K562 (cell line): ENCODE measurements at regions not wholly inside any gene's neighbourhood (a gene's known extent, or its start where the extent isn't known, plus 50 kb on each side); places are given as distances from the start of the nearest gene placed in this dataset.

Experiments
- ATAC-seq: fragments of 200-7000 bp; cut with Tn5 transposase; 3 replicates; pipeline ENCODE4 v1.9.1; 2020; ENCODE audit warnings: moderate library complexity
- BruUV-seq: library from RNA; stranded (reverse); fragments of 400-500 nt; replicated peaks from 2 replicates; lab custom pipeline; 2021; lab: Mats Ljungman, UMichigan
- CTCF ChIA-PET: fragments of 300-600 bp; formaldehyde crosslinking; extraction: SDS; loops from one replicate; lab custom pipeline; 2021; ENCODE audit warnings: low intra/inter-chr PET ratio; lab: Yijun Ruan, JAX
- POLR2A ChIA-PET: fragments of 300-600, 350-650 bp; sonication (Branson Sonifier 250); formaldehyde crosslinking; extraction: SDS; loops from one replicate; lab custom pipeline; 2021; ENCODE audit warnings: antibody characterized with exemption, inconsistent platforms; lab: Yijun Ruan, JAX
- DNase-seq, 4 experiments: peaks; one replicate each; pipeline versions ENCODE4 v3.0.0 to v3.0.0-alpha.2; 2011 to 2018; ENCODE audit warnings: low spot score in 3 of 4, mixed read lengths in 3 of 4; ENCODE audit errors: extremely low read depth in 1 of 4
- FAIRE-seq: peaks from 2 replicates; lab custom pipeline; 2011; peaks lifted over from hg19 to GRCh38; lab: Jason Lieb, UNC
- H2AFZ ChIP-seq: 2 replicates; pipeline ENCODE4 v1.6.0; 2011; ENCODE audit warnings: low read depth, low read length, control low read depth, inconsistent platforms
- H3K27ac ChIP-seq: fragments of 200-600 bp; 3 replicates; pipeline ENCODE4 v1.8.0; 2011; ENCODE audit warnings: low read depth, mild to moderate bottlenecking, control low read depth, inconsistent platforms, low read length, moderate library complexity, mixed read lengths; ENCODE audit errors: extremely low read depth
- H3K27me3 ChIP-seq, 2 experiments: fragments of 300-600 bp in 1 of 2; 2 replicates in 1 of 2; 3 replicates in 1 of 2; pipeline versions ENCODE4 v1.6.0 to v1.8.0; 2011; ENCODE audit warnings: inconsistent platforms in 2 of 2, low read length in 2 of 2, mild to moderate bottlenecking in 1 of 2, mixed read lengths in 1 of 2, moderate library complexity in 1 of 2; ENCODE audit not compliant: control insufficient read depth in 2 of 2, insufficient read depth in 2 of 2
- H3K36me3 ChIP-seq: fragments of 300-600 bp; 3 replicates; pipeline ENCODE4 v1.8.0; 2011; ENCODE audit warnings: mild to moderate bottlenecking, low read length, inconsistent platforms; ENCODE audit not compliant: control insufficient read depth, insufficient read depth
- H3K4me1 ChIP-seq, 2 experiments: fragments of 200-600 bp in 1 of 2; replicated peaks in 1 of 2; 2 replicates in 1 of 2; 3 replicates in 1 of 2; pipeline versions ENCODE4 v1.5.1 to v1.8.0; 2011; ENCODE audit warnings: inconsistent platforms in 2 of 2, low read length in 2 of 2, mild to moderate bottlenecking in 1 of 2, mixed read lengths in 1 of 2, moderate library complexity in 1 of 2; ENCODE audit not compliant: control insufficient read depth in 2 of 2, insufficient read depth in 2 of 2
- H3K4me2 ChIP-seq: 2 replicates; pipeline ENCODE4 v1.6.1; 2011; ENCODE audit warnings: low read length, control low read depth, inconsistent platforms, mixed read lengths; ENCODE audit not compliant: insufficient read depth
- H3K4me3 ChIP-seq: fragments of 200-600 bp; sonication (generic), shearing (Covaris generic); 2 replicates; pipeline ENCODE4 v1.5.1; 2016; ENCODE audit warnings: control low read depth, inconsistent platforms
- H3K79me2 ChIP-seq: fragments of 200-600 bp; 3 replicates; pipeline ENCODE4 v1.8.0; 2011; ENCODE audit warnings: low read length, inconsistent platforms; ENCODE audit not compliant: control insufficient read depth, insufficient read depth
- H3K9ac ChIP-seq, 2 experiments: 2 replicates each; pipeline versions ENCODE4 v1.6.0 to v1.6.1; 2011; ENCODE audit warnings: low read depth in 2 of 2, low read length in 2 of 2, control low read depth in 1 of 2, inconsistent platforms in 1 of 2, mild to moderate bottlenecking in 1 of 2, mixed read lengths in 1 of 2; ENCODE audit not compliant: insufficient read depth in 1 of 2
- H3K9me1 ChIP-seq: one replicate; pipeline ENCODE4 v1.6.0; 2011; ENCODE audit warnings: inconsistent platforms, mild to moderate bottlenecking, low read length, moderate library complexity; ENCODE audit not compliant: control insufficient read depth, insufficient read depth
- H3K9me3 ChIP-seq: replicated peaks from 2 replicates; pipeline ENCODE4 v1.5.1; 2011; ENCODE audit warnings: low read depth, low read length, inconsistent platforms; ENCODE audit not compliant: control insufficient read depth, insufficient read depth
- H4K20me1 ChIP-seq: replicated peaks from 2 replicates; pipeline ENCODE4 v1.6.1; 2011; ENCODE audit warnings: low read length, inconsistent platforms, mixed read lengths; ENCODE audit not compliant: control insufficient read depth, insufficient read depth
- CBFA2T2 ChIP-seq: fragments of 450-650 bp; conservative IDR thresholded peaks from 2 replicates; pipeline ENCODE4 v1.6.1; 2017; ENCODE audit warnings: mild to moderate bottlenecking
- CEBPB ChIP-seq: fragments of 450-650 bp; IDR thresholded peaks from 2 replicates; pipeline ENCODE4 v1.6.1; 2016; ENCODE audit warnings: missing genetic modification characterization, missing compliant biosample characterization
- E2F6 ChIP-seq, 2 experiments: IDR thresholded peaks; 2 replicates each; pipeline ENCODE4 v1.6.1; 2011; ENCODE audit warnings: borderline replicate concordance in 1 of 2, control low read depth in 1 of 2, low read depth in 1 of 2, low read length in 1 of 2, mild to moderate bottlenecking in 1 of 2, mixed read lengths in 1 of 2, moderate library complexity in 1 of 2; ENCODE audit not compliant: insufficient read depth in 1 of 2, insufficient read length in 1 of 2, poor library complexity in 1 of 2, severe bottlenecking in 1 of 2; ENCODE audit errors: extremely low read depth in 1 of 2
- HDAC2 ChIP-seq: fragments of 450-650 bp; IDR thresholded peaks from 2 replicates; pipeline ENCODE4 v1.6.1; 2016; ENCODE audit warnings: mild to moderate bottlenecking
- KLF1 ChIP-seq: fragments of 450-650 bp; IDR thresholded peaks from 2 replicates; pipeline ENCODE4 v1.6.1; 2016; ENCODE audit warnings: missing genetic modification characterization, missing compliant biosample characterization
- L3MBTL2 ChIP-seq: fragments of 450-650 bp; IDR thresholded peaks from 2 replicates; pipeline ENCODE4 v1.6.1; 2016; ENCODE audit warnings: mild to moderate bottlenecking, moderate library complexity
- MEF2A ChIP-seq: IDR thresholded peaks from 2 replicates; pipeline ENCODE4 v1.6.1; 2011; ENCODE audit warnings: low read depth, mild to moderate bottlenecking, low read length, moderate library complexity; ENCODE audit not compliant: control insufficient read depth
- NFE2L1 ChIP-seq: fragments of 450-650 bp; IDR thresholded peaks from 2 replicates; pipeline ENCODE4 v1.6.1; 2016; ENCODE audit warnings: missing genetic modification characterization, low read depth, mild to moderate bottlenecking, missing compliant biosample characterization, moderate library complexity, borderline replicate concordance
- NFRKB ChIP-seq: fragments of 450-650 bp; IDR thresholded peaks from 2 replicates; pipeline ENCODE4 v1.6.1; 2016; ENCODE audit warnings: low read depth
- NKRF ChIP-seq: fragments of 450-650 bp; IDR thresholded peaks from 2 replicates; pipeline ENCODE4 v1.6.1; 2016; ENCODE audit warnings: borderline replicate concordance
- NR2C1 ChIP-seq, 2 experiments: fragments of 450-650 bp; IDR thresholded peaks; 2 replicates each; pipeline ENCODE4 v1.6.1; 2017; ENCODE audit warnings: mild to moderate bottlenecking in 2 of 2, antibody characterized with exemption in 1 of 2, inconsistent platforms in 1 of 2, missing compliant biosample characterization in 1 of 2, missing genetic modification characterization in 1 of 2
- SRSF3 ChIP-seq: fragments of 200-400 bp; formaldehyde crosslinking; IDR thresholded peaks from 2 replicates; pipeline ENCODE4 v1.6.1; 2016; ENCODE audit warnings: mild to moderate bottlenecking, low read length, moderate library complexity; ENCODE audit not compliant: insufficient read depth
- VEZF1 ChIP-seq: fragments of 200-800 bp; sonication (Bioruptor generic); IDR thresholded peaks from 2 replicates; pipeline ENCODE4 v1.6.1; 2017; ENCODE audit warnings: missing genetic modification characterization, missing compliant biosample characterization
- ZFP30 ChIP-seq: fragments of 250-450 bp; sonication (Bioruptor Pico); IDR thresholded peaks from 2 replicates; pipeline ENCODE4 v1.8.0; 2022; ENCODE audit warnings: moderate library complexity, mild to moderate bottlenecking, inconsistent platforms, borderline replicate concordance
- WGBS: fragments of 100-300 bp; shearing (Covaris generic); methylation state at CpG from one replicate; pipeline ENCODE4 v1.1.6; 2016; ENCODE audit warnings: low coverage, mixed read lengths; ENCODE audit not compliant: insufficient coverage; ENCODE audit errors: missing lambda C conversion rate; 5-methylcytosine and 5-hydroxymethylcytosine counted together
- in situ Hi-C: fragments of 300-500 bp; cut with MboI; formaldehyde crosslinking; loops from 4 replicates; pipeline ENCODE4 v1.15.0; 2018; ENCODE audit warnings: inconsistent platforms, mixed read lengths
- intact Hi-C: fragments of 100-400 bp; cut with micrococcal nuclease; formaldehyde crosslinking; loops from 2 replicates; pipeline ENCODE4 v1.14.2; 2022

GRCh38 chr12:126064028-126064427, 998.8 kb downstream of the AACS start:
- Histone ChIP-seq H3K4me1 (no peaks in the 10 kb centered on the region), H3K27me3 (no peaks in the 10 kb centered on the region), H3K4me2 (no peak overlapping the region), H3K4me3 (no peak overlapping the region), H3K27ac (no peak overlapping the region), H4K20me1 (no peaks in the 10 kb centered on the region), H3K9me1 (no peaks in the 10 kb centered on the region), H2AFZ (no peak overlapping the region), H3K9me3 (no peaks in the 10 kb centered on the region)
- CTCF ChIA-PET, result no interaction called here
- FAIRE-seq, result no peak
- intact Hi-C loops, result loop anchor here (5.0 kb wide), 1 partner anchor 532 kb away; no protein-coding TSS in a partner anchor
- in situ Hi-C loops, result loop anchor here (25.0 kb wide), 1 partner anchor 1323 kb away; no protein-coding TSS in a partner anchor
- no peak for ATAC-seq
- no peak for TF ChIP-seq SRSF3
- TF ChIP-seq E2F6 (IDR thresholded peaks at IDR 0.05; ENCODE audit: borderline replicate concordance in 1 of 2, extremely low read depth in 1 of 2, insufficient read depth in 1 of 2, insufficient read length in 1 of 2, low read depth in 1 of 2, low read length in 1 of 2, poor library complexity in 1 of 2, severe bottlenecking in 1 of 2), result no peak
- no peak for TF ChIP-seq VEZF1 (CRISPR knock-in tag)
- no peak for TF ChIP-seq MEF2A
- no peak for TF ChIP-seq KLF1 (tag)
- no peak for TF ChIP-seq L3MBTL2
- TF ChIP-seq NFE2L1 (tag), result no peak
- no peak for TF ChIP-seq CEBPB
- no peak for TF ChIP-seq NR2C1 (IDR thresholded peaks at IDR 0.05)
- no peak for TF ChIP-seq NR2C1 (tag; IDR thresholded peaks at IDR 0.05)
- TF ChIP-seq HDAC2, result no peak
- TF ChIP-seq NFRKB, result no peak
- no peak for TF ChIP-seq CBFA2T2
- no peak for TF ChIP-seq ZFP30 (CRISPR knock-in tag)
- TF ChIP-seq NKRF, result no peak
- TF ChIP-seq, all 486 proteins: peak for 0
- POLR2A ChIA-PET, result no interaction called here
- DNase-seq, result no peak
- Histone ChIP-seq H3K36me3 (no peaks in the 10 kb centered on the region), H3K79me2 (no peaks in the 10 kb centered on the region), H3K9ac (no peak overlapping the region)
- 3% methylated on average over 5 of the region's 5 CpGs for WGBS
- no TSS peak for BruUV-seq
